GM19025 (cell line): ENCODE measurements at regions not wholly inside any gene's neighbourhood (a gene's known extent, or its start where the extent isn't known, plus 50 kb on each side); places are given as distances from the start of the nearest gene placed in this dataset.
"Not testable (repeated sequence)": the region's sequence is repeated elsewhere in the genome, so short reads cannot be mapped to it uniquely, and the experiment has no call there.

ENCODE experiments used
- ATAC-seq: cut with Tn5 transposase; IDR thresholded peaks from one replicate; pipeline ENCODE4 v1.9.1; 2021; ENCODE audit warnings: mild to moderate bottlenecking, low read depth, moderate library complexity; ENCODE audit not compliant: unreplicated experiment

- ATAC-seq: no peak
Observed at GRCh38 chr5:54404568-54404967, 50.9 kb upstream of the HSPB3 start.

- ATAC-seq: no peak
Observed at GRCh38 chr5:54403885-54404416, 51.5 kb upstream of the HSPB3 start.

GRCh38 chr5:54403121-54403520 is 52.4 kb upstream of the HSPB3 start:
- no peak for ATAC-seq

GRCh38 chr5:54401515-54401914 is 54.0 kb upstream of the HSPB3 start:
- ATAC-seq: peak; percentile 63

GRCh38 chr5:54398191-54398590 is 57.3 kb upstream of the HSPB3 start:
- no peak for ATAC-seq

GRCh38 chr5:54397420-54397819 is 58.1 kb upstream of the HSPB3 start:
- no peak for ATAC-seq

GRCh38 chr5:54393007-54393406 is 62.5 kb upstream of the HSPB3 start:
- ATAC-seq: not testable (repeated sequence)

GRCh38 chr5:54390539-54391031 is 64.9 kb upstream of the HSPB3 start:
- no peak for ATAC-seq

GRCh38 chr5:54390015-54390414 is 65.5 kb upstream of the HSPB3 start:
- no peak for ATAC-seq

GRCh38 chr5:54389399-54389798 is 66.1 kb upstream of the HSPB3 start:
- not testable (repeated sequence) for ATAC-seq

GRCh38 chr5:54388811-54389210 is 66.7 kb upstream of the HSPB3 start:
- ATAC-seq: no peak

- no peak for ATAC-seq
Observed at GRCh38 chr5:54388409-54388808, 67.1 kb upstream of the HSPB3 start.

- no peak for ATAC-seq
Observed at GRCh38 chr5:54387659-54388232, 67.8 kb upstream of the HSPB3 start.

GRCh38 chr5:54387031-54387430 is 68.5 kb upstream of the HSPB3 start:
- ATAC-seq: no peak

GRCh38 chr5:54385994-54386393 is 69.5 kb upstream of the HSPB3 start:
- no peak for ATAC-seq

- ATAC-seq: no peak
Observed at GRCh38 chr5:54384356-54384933, 71.1 kb upstream of the HSPB3 start.

- ATAC-seq: no peak
Observed at GRCh38 chr5:54383941-54384340, 71.6 kb upstream of the HSPB3 start.

GRCh38 chr5:54383225-54383901 is 72.1 kb upstream of the HSPB3 start:
- ATAC-seq: no peak

GRCh38 chr5:54381319-54381718 is 70.9 kb upstream of the ARL15 start:
- not testable (repeated sequence) for ATAC-seq

- no peak for ATAC-seq
Observed at GRCh38 chr5:54379590-54379989, 69.2 kb upstream of the ARL15 start.

GRCh38 chr5:54378707-54379106 is 68.3 kb upstream of the ARL15 start:
- ATAC-seq: no peak

GRCh38 chr5:54377339-54377738 is 67.0 kb upstream of the ARL15 start:
- not testable (repeated sequence) for ATAC-seq
